ENCODE measurements at regions not wholly inside any gene's neighbourhood (a gene's known extent, or its start where the extent isn't known, plus 50 kb on each side); places are given as distances from the start of the nearest gene placed in this dataset.

DNA sequence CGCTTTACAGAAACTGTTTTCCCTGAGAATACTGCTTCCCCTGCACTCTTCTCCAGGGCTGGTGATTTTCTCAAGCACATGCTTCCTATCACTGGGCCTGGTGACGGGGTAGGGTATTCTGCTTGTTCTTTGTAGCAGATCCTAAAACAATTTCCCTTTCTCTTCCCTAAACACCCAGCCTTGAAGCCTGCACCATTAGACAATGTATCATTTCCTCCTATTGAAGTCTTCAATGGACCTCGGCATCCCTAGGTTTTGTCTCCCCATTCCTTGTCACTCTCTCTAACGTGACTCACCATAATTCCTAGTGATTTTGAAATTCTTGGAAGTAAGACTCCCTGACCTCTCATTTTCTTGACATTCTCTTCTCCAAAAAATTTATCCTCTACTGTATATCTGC lies 109.5 kb upstream of the GHITM start:
- H3K27me3 ChIP-seq (ENCODE audit: insufficient read depth, low read depth) = no peaks in the 10 kb centered on the region
- no peak overlapping the region for H3K4me2 ChIP-seq
- no peaks in the 10 kb centered on the region for H3K4me1 ChIP-seq (ENCODE audit: low read depth, poor library complexity, severe bottlenecking)
- H3K79me2 ChIP-seq (ENCODE audit: insufficient read depth, low read depth) = no peaks in the 10 kb centered on the region
- no peak overlapping the region for H3K4me3 ChIP-seq (IDR thresholded peaks at IDR 0.05; ENCODE audit: insufficient read depth, low read depth, low read length)
- no peaks in the 10 kb centered on the region for H4K20me1 ChIP-seq (ENCODE audit: insufficient read depth)
- no peak overlapping the region for H3K9ac ChIP-seq
- H3K36me3 ChIP-seq (ENCODE audit: insufficient read depth) = no peaks in the 10 kb centered on the region
- H3K27ac ChIP-seq = no peak overlapping the region
- no peak overlapping the region for H2AFZ ChIP-seq (ENCODE audit: low read depth)
- TF ChIP-seq, protein P1, sequence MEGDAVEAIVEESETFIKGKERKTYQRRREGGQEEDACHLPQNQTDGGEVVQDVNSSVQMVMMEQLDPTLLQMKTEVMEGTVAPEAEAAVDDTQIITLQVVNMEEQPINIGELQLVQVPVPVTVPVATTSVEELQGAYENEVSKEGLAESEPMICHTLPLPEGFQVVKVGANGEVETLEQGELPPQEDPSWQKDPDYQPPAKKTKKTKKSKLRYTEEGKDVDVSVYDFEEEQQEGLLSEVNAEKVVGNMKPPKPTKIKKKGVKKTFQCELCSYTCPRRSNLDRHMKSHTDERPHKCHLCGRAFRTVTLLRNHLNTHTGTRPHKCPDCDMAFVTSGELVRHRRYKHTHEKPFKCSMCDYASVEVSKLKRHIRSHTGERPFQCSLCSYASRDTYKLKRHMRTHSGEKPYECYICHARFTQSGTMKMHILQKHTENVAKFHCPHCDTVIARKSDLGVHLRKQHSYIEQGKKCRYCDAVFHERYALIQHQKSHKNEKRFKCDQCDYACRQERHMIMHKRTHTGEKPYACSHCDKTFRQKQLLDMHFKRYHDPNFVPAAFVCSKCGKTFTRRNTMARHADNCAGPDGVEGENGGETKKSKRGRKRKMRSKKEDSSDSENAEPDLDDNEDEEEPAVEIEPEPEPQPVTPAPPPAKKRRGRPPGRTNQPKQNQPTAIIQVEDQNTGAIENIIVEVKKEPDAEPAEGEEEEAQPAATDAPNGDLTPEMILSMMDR (conservative IDR thresholded peaks at IDR 0.05; ENCODE audit: low read depth, low read length) = no peak

DNA sequence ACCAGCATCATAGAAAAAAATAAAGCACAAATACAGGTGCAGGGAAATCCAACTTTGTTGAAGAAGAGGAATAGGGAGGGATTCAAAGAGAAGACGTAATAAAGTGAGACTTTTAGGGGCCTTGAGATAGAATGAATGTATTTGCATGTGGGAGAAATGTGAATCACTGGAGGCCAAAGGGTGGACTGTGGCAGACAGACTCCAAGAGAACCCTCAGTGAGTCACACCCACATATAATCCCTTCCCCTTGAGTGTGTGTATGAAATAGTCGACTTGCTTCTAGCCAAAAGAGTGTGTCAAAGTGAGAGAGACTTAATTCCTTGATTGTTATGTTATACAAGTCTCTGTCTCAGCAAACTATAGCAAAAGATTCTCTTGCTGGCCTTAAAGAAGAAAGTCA lies 101.3 kb upstream of the GHITM start:
- no peak overlapping the region for H2AFZ ChIP-seq (ENCODE audit: low read depth)
- H3K27ac ChIP-seq = no peak overlapping the region

DNA sequence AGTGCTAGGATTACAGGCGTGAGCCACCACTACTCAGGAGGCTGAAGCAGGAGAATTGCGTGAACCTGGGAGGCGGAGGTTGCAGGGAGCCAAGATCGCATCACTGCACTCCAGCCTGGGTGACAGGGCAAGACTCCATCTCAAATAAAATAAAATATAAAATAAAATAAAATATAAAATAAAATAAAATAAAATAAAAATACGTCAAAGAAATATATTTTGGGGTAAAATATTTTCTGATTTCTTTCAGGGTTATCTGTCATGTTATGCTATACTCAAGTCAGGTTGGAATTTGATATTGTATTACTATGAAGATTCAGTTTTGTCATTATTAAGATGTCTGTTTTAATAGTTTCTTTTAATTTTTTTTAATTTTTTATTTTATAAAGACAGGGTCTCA lies 99.4 kb upstream of the GHITM start:
- no peaks in the 10 kb centered on the region for H3K27me3 ChIP-seq (ENCODE audit: insufficient read depth, low read depth)
- no peaks in the 10 kb centered on the region for H3K79me2 ChIP-seq (ENCODE audit: insufficient read depth, low read depth)
- no peak overlapping the region for H2AFZ ChIP-seq (ENCODE audit: low read depth)
- H3K4me1 ChIP-seq (ENCODE audit: low read depth, poor library complexity, severe bottlenecking) = no peaks in the 10 kb centered on the region
- no peaks in the 10 kb centered on the region for H4K20me1 ChIP-seq (ENCODE audit: insufficient read depth)
- H3K4me3 ChIP-seq (IDR thresholded peaks at IDR 0.05; ENCODE audit: insufficient read depth, low read depth, low read length) = no peak overlapping the region
- H3K4me2 ChIP-seq = no peak overlapping the region
- H3K27ac ChIP-seq = no peak overlapping the region
- H3K36me3 ChIP-seq (ENCODE audit: insufficient read depth) = no peaks in the 10 kb centered on the region
- TF ChIP-seq, protein P1 (conservative IDR thresholded peaks at IDR 0.05; ENCODE audit: low read depth, low read length) = no peak
- H3K9ac ChIP-seq = no peak overlapping the region

More for the DNA sequence above, 101.3 kb upstream of the GHITM start:
- TF ChIP-seq, protein P1 (conservative IDR thresholded peaks at IDR 0.05; ENCODE audit: low read depth, low read length) = no peak
- no peaks in the 10 kb centered on the region for H3K4me1 ChIP-seq (ENCODE audit: low read depth, poor library complexity, severe bottlenecking)
- no peak overlapping the region for H3K4me3 ChIP-seq (IDR thresholded peaks at IDR 0.05; ENCODE audit: insufficient read depth, low read depth, low read length)
- no peaks in the 10 kb centered on the region for H3K79me2 ChIP-seq (ENCODE audit: insufficient read depth, low read depth)
- H4K20me1 ChIP-seq (ENCODE audit: insufficient read depth) = no peaks in the 10 kb centered on the region
- no peak overlapping the region for H3K9ac ChIP-seq
- H3K4me2 ChIP-seq = no peak overlapping the region
- H3K27me3 ChIP-seq (ENCODE audit: insufficient read depth, low read depth) = no peaks in the 10 kb centered on the region
- H3K36me3 ChIP-seq (ENCODE audit: insufficient read depth) = no peaks in the 10 kb centered on the region

DNA sequence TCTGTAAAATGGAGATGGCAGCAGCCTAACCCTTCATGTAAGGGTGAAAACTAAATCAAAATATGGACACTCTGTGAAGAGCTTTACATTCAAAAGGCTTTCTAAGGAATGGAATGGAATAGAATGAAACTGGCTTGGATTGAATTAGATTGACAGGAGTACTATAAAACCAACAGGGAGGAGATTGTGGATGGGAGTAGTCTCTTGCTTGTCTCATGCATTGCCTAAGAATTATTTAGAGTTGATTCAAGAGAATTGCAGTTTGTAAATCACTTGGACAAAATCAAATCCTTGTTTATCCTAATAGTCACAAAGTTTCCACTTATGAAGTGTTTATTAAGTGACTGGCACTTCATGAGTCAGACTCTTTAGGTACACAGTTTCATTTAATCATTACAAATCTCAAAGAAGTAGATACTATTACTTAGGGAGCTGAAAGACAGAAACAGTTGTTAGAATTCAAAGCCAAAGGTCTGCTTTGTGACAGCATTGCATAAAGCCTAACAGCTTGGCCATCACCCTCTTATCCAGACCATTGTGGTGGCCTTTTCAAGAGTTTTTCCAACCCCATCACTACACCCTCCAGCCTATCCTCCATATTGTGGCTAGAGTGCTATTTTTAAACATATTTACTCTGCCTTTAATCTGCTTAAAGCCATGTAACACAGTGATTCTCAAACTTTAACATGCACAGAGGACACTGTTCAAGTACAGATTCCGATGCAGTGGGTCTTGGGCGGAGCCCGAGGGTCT lies 91.9 kb upstream of the GHITM start:
- H2AFZ ChIP-seq (ENCODE audit: low read depth) = no peak overlapping the region
- TF ChIP-seq, protein P1 (conservative IDR thresholded peaks at IDR 0.05; ENCODE audit: low read depth, low read length) = no peak
- H3K4me3 ChIP-seq (IDR thresholded peaks at IDR 0.05; ENCODE audit: insufficient read depth, low read depth, low read length) = no peak overlapping the region
- H3K79me2 ChIP-seq (ENCODE audit: insufficient read depth, low read depth) = no peaks in the 10 kb centered on the region
- H3K9ac ChIP-seq = no peak overlapping the region
- H3K36me3 ChIP-seq (ENCODE audit: insufficient read depth) = no peaks in the 10 kb centered on the region
- H3K27ac ChIP-seq = no peak overlapping the region
- H3K27me3 ChIP-seq (ENCODE audit: insufficient read depth, low read depth) = no peaks in the 10 kb centered on the region
- H3K4me1 ChIP-seq (ENCODE audit: low read depth, poor library complexity, severe bottlenecking) = no peaks in the 10 kb centered on the region
- H3K4me2 ChIP-seq = no peak overlapping the region
- H4K20me1 ChIP-seq (ENCODE audit: insufficient read depth) = no peaks in the 10 kb centered on the region

Data from KMS-11 (cell line).